SIG-M5 treated with dmso at 0.1 percent for 504 hours (cell line): ENCODE measurements at regions not wholly inside any gene's neighbourhood (a gene's known extent, or its start where the extent isn't known, plus 50 kb on each side); places are given as distances from the start of the nearest gene placed in this dataset.

Experiments used
- DNase-seq: peaks from one replicate; lab custom pipeline; 2025; ENCODE audit not compliant: unreplicated experiment; lab: John Stamatoyannopoulos, UW

GRCh38 chr7:80348223-80348622 is 163.6 kb downstream of the GNAT3 start:
- no peak for DNase-seq

- DNase-seq, result no peak
These were observed 164.7 kb downstream of the GNAT3 start for GRCh38 chr7:80347173-80347572.

- no peak for DNase-seq
These were observed 165.2 kb downstream of the GNAT3 start for GRCh38 chr7:80346704-80347103.

- DNase-seq, result no peak
These were observed 176.2 kb downstream of the GNAT3 start for GRCh38 chr7:80335511-80336231.

- DNase-seq, result no peak
These were observed 177.0 kb downstream of the GNAT3 start for GRCh38 chr7:80334908-80335307.

GRCh38 chr7:80334196-80334595 is 177.7 kb downstream of the GNAT3 start:
- no peak for DNase-seq

- DNase-seq, result no peak
These were observed 178.8 kb downstream of the GNAT3 start for GRCh38 chr7:80333040-80333439.

GRCh38 chr7:80330434-80330833 is 181.4 kb downstream of the GNAT3 start:
- no peak for DNase-seq

GRCh38 chr7:80324032-80324431 is 187.8 kb downstream of the GNAT3 start:
- no peak for DNase-seq

GRCh38 chr7:80319461-80319860 is 184.8 kb downstream of the GNAI1 start:
- DNase-seq, result no peak

- no peak for DNase-seq
These were observed 183.4 kb downstream of the GNAI1 start for GRCh38 chr7:80318081-80318480.

GRCh38 chr7:80316811-80317210 is 182.2 kb downstream of the GNAI1 start:
- no peak for DNase-seq

- no peak for DNase-seq
These were observed 179.1 kb downstream of the GNAI1 start for GRCh38 chr7:80313716-80314115.

- no peak for DNase-seq
These were observed 178.5 kb downstream of the GNAI1 start for GRCh38 chr7:80313067-80313626.

GRCh38 chr7:80312139-80312661 is 177.6 kb downstream of the GNAI1 start:
- no peak for DNase-seq

GRCh38 chr7:80311313-80311712 is 176.7 kb downstream of the GNAI1 start:
- DNase-seq, result no peak

- no peak for DNase-seq
These were observed 175.4 kb downstream of the GNAI1 start for GRCh38 chr7:80309971-80310549.

- DNase-seq, result no peak
These were observed 174.7 kb downstream of the GNAI1 start for GRCh38 chr7:80309377-80309776.

GRCh38 chr7:80307227-80307856 is 172.7 kb downstream of the GNAI1 start:
- no peak for DNase-seq

- no peak for DNase-seq
These were observed 168.7 kb downstream of the GNAI1 start for GRCh38 chr7:80303315-80303714.

GRCh38 chr7:80302636-80303035 is 168.0 kb downstream of the GNAI1 start:
- no peak for DNase-seq

GRCh38 chr7:80302078-80302477 is 167.4 kb downstream of the GNAI1 start:
- no peak for DNase-seq
